ENCODE measurements at regions not wholly inside any gene's neighbourhood (a gene's known extent, or its start where the extent isn't known, plus 50 kb on each side); places are given as distances from the start of the nearest gene placed in this dataset.

GRCh38 chr12:105575235-105575634 lies 244.7 kb downstream of the C12orf75 start:
- Histone ChIP-seq H3K4me3 (ENCODE audit: low read length) (no peak overlapping the region), H4K20me1 (ENCODE audit: insufficient read depth, low read depth, low read length) (no peaks in the 10 kb centered on the region), H3K4me1 (ENCODE audit: low read length) (no peaks in the 10 kb centered on the region), H3K27ac (ENCODE audit: low read length) (no peak overlapping the region), H3K9me3 (ENCODE audit: low read length) (no peaks in the 10 kb centered on the region), H3K9ac (ENCODE audit: low read length) (no peak overlapping the region), H3K79me2 (ENCODE audit: low read length) (no peaks in the 10 kb centered on the region), H3K9me2 (replicated peaks; ENCODE audit: insufficient read depth, low read length) (no peaks in the 10 kb centered on the region), H3K4me2 (ENCODE audit: low read depth, low read length, poor library complexity, severe bottlenecking) (no peak overlapping the region), H2AFZ (ENCODE audit: low read length) (no peak overlapping the region), H3K36me3 (ENCODE audit: insufficient read depth, low read length) (no peaks in the 10 kb centered on the region), H3K27me3 (ENCODE audit: low read length) (no peaks in the 10 kb centered on the region)
- DNase-seq, result no peak

GRCh38 chr12:105576261-105576660 lies 245.8 kb downstream of the C12orf75 start:
- Histone ChIP-seq H2AFZ (ENCODE audit: low read length) (no peak overlapping the region), H3K4me3 (ENCODE audit: low read length) (no peak overlapping the region), H3K27me3 (ENCODE audit: low read length) (no peaks in the 10 kb centered on the region), H3K4me2 (ENCODE audit: low read depth, low read length, poor library complexity, severe bottlenecking) (no peak overlapping the region), H3K79me2 (ENCODE audit: low read length) (no peaks in the 10 kb centered on the region), H3K9me2 (replicated peaks; ENCODE audit: insufficient read depth, low read length) (no peaks in the 10 kb centered on the region), H3K4me1 (ENCODE audit: low read length) (no peaks in the 10 kb centered on the region), H3K27ac (ENCODE audit: low read length) (no peak overlapping the region), H3K9ac (ENCODE audit: low read length) (no peak overlapping the region), H3K9me3 (ENCODE audit: low read length) (no peaks in the 10 kb centered on the region), H4K20me1 (ENCODE audit: insufficient read depth, low read depth, low read length) (no peaks in the 10 kb centered on the region), H3K36me3 (ENCODE audit: insufficient read depth, low read length) (no peaks in the 10 kb centered on the region)
- no peak for DNase-seq

- H4K20me1 ChIP-seq (ENCODE audit: insufficient read depth, low read depth, low read length), result no peaks in the 10 kb centered on the region
- no peaks in the 10 kb centered on the region for H3K4me1 ChIP-seq (ENCODE audit: low read length)
- DNase-seq, result no peak
- H3K9ac ChIP-seq (ENCODE audit: low read length), result no peak overlapping the region
- H3K27me3 ChIP-seq (ENCODE audit: low read length), result no peaks in the 10 kb centered on the region
- H3K9me3 ChIP-seq (ENCODE audit: low read length), result no peaks in the 10 kb centered on the region
- no peak overlapping the region for H3K4me2 ChIP-seq (ENCODE audit: low read depth, low read length, poor library complexity, severe bottlenecking)
- H3K9me2 ChIP-seq (replicated peaks; ENCODE audit: insufficient read depth, low read length), result no peaks in the 10 kb centered on the region
- H3K27ac ChIP-seq (ENCODE audit: low read length), result no peak overlapping the region
- no peaks in the 10 kb centered on the region for H3K79me2 ChIP-seq (ENCODE audit: low read length)
- H3K4me3 ChIP-seq (ENCODE audit: low read length), result no peak overlapping the region
- no peak overlapping the region for H2AFZ ChIP-seq (ENCODE audit: low read length)
- no peaks in the 10 kb centered on the region for H3K36me3 ChIP-seq (ENCODE audit: insufficient read depth, low read length)
Measured at GRCh38 chr12:105580821-105581352, 250.4 kb downstream of the C12orf75 start.

GRCh38 chr12:105581420-105581819 lies 250.9 kb downstream of the C12orf75 start:
- Histone ChIP-seq H4K20me1 (ENCODE audit: insufficient read depth, low read depth, low read length) (no peaks in the 10 kb centered on the region), H3K27me3 (ENCODE audit: low read length) (no peaks in the 10 kb centered on the region), H3K4me3 (ENCODE audit: low read length) (no peak overlapping the region), H3K9ac (ENCODE audit: low read length) (no peak overlapping the region), H3K27ac (ENCODE audit: low read length) (no peak overlapping the region), H3K9me2 (replicated peaks; ENCODE audit: insufficient read depth, low read length) (no peaks in the 10 kb centered on the region), H3K9me3 (ENCODE audit: low read length) (no peaks in the 10 kb centered on the region), H3K36me3 (ENCODE audit: insufficient read depth, low read length) (no peaks in the 10 kb centered on the region), H2AFZ (ENCODE audit: low read length) (no peak overlapping the region), H3K4me2 (ENCODE audit: low read depth, low read length, poor library complexity, severe bottlenecking) (no peak overlapping the region), H3K79me2 (ENCODE audit: low read length) (no peaks in the 10 kb centered on the region), H3K4me1 (ENCODE audit: low read length) (no peaks in the 10 kb centered on the region)
- DNase-seq, result no peak

- Histone ChIP-seq H3K9ac (ENCODE audit: low read length) (no peak overlapping the region), H3K4me2 (ENCODE audit: low read depth, low read length, poor library complexity, severe bottlenecking) (no peak overlapping the region), H3K27me3 (ENCODE audit: low read length) (no peaks in the 10 kb centered on the region), H2AFZ (ENCODE audit: low read length) (no peak overlapping the region), H4K20me1 (ENCODE audit: insufficient read depth, low read depth, low read length) (no peaks in the 10 kb centered on the region), H3K4me1 (ENCODE audit: low read length) (no peaks in the 10 kb centered on the region), H3K4me3 (ENCODE audit: low read length) (no peak overlapping the region), H3K27ac (ENCODE audit: low read length) (no peak overlapping the region), H3K36me3 (ENCODE audit: insufficient read depth, low read length) (no peaks in the 10 kb centered on the region), H3K79me2 (ENCODE audit: low read length) (no peaks in the 10 kb centered on the region), H3K9me2 (replicated peaks; ENCODE audit: insufficient read depth, low read length) (no peaks in the 10 kb centered on the region), H3K9me3 (ENCODE audit: low read length) (no peaks in the 10 kb centered on the region)
- no peak for DNase-seq
Measured at GRCh38 chr12:105585107-105585506, 254.6 kb downstream of the C12orf75 start.

- Histone ChIP-seq H3K4me1 (ENCODE audit: low read length) (no peaks in the 10 kb centered on the region), H3K27me3 (ENCODE audit: low read length) (no peaks in the 10 kb centered on the region), H2AFZ (ENCODE audit: low read length) (no peak overlapping the region), H3K4me2 (ENCODE audit: low read depth, low read length, poor library complexity, severe bottlenecking) (no peak overlapping the region), H3K9me2 (replicated peaks; ENCODE audit: insufficient read depth, low read length) (no peaks in the 10 kb centered on the region), H4K20me1 (ENCODE audit: insufficient read depth, low read depth, low read length) (no peaks in the 10 kb centered on the region), H3K9ac (ENCODE audit: low read length) (no peak overlapping the region), H3K79me2 (ENCODE audit: low read length) (no peaks in the 10 kb centered on the region), H3K4me3 (ENCODE audit: low read length) (no peak overlapping the region), H3K9me3 (ENCODE audit: low read length) (no peaks in the 10 kb centered on the region), H3K27ac (ENCODE audit: low read length) (no peak overlapping the region), H3K36me3 (ENCODE audit: insufficient read depth, low read length) (no peaks in the 10 kb centered on the region)
- no peak for DNase-seq
Measured at GRCh38 chr12:105587237-105587636, 256.7 kb downstream of the C12orf75 start.

GRCh38 chr12:105588106-105588505 lies 257.6 kb downstream of the C12orf75 start:
- no peak for DNase-seq
- no peak overlapping the region for H3K9ac ChIP-seq (ENCODE audit: low read length)
- H3K79me2 ChIP-seq (ENCODE audit: low read length), result no peaks in the 10 kb centered on the region
- no peaks in the 10 kb centered on the region for H3K4me1 ChIP-seq (ENCODE audit: low read length)
- no peaks in the 10 kb centered on the region for H3K36me3 ChIP-seq (ENCODE audit: insufficient read depth, low read length)
- no peak overlapping the region for H3K4me3 ChIP-seq (ENCODE audit: low read length)
- no peak overlapping the region for H2AFZ ChIP-seq (ENCODE audit: low read length)
- H3K4me2 ChIP-seq (ENCODE audit: low read depth, low read length, poor library complexity, severe bottlenecking), result no peak overlapping the region
- no peaks in the 10 kb centered on the region for H3K27me3 ChIP-seq (ENCODE audit: low read length)
- H3K9me3 ChIP-seq (ENCODE audit: low read length), result no peaks in the 10 kb centered on the region
- no peaks in the 10 kb centered on the region for H3K9me2 ChIP-seq (replicated peaks; ENCODE audit: insufficient read depth, low read length)
- no peaks in the 10 kb centered on the region for H4K20me1 ChIP-seq (ENCODE audit: insufficient read depth, low read depth, low read length)
- no peak overlapping the region for H3K27ac ChIP-seq (ENCODE audit: low read length)

- no peak for DNase-seq
- no peak overlapping the region for H2AFZ ChIP-seq (ENCODE audit: low read length)
- H3K27ac ChIP-seq (ENCODE audit: low read length), result no peak overlapping the region
- H3K79me2 ChIP-seq (ENCODE audit: low read length), result no peaks in the 10 kb centered on the region
- no peak overlapping the region for H3K4me2 ChIP-seq (ENCODE audit: low read depth, low read length, poor library complexity, severe bottlenecking)
- no peaks in the 10 kb centered on the region for H3K27me3 ChIP-seq (ENCODE audit: low read length)
- no peak overlapping the region for H3K4me3 ChIP-seq (ENCODE audit: low read length)
- H3K4me1 ChIP-seq (ENCODE audit: low read length), result peaks cover under 1% of the 10 kb centered on the region; the same call in 1 of the 2 replicates
- no peaks in the 10 kb centered on the region for H3K9me3 ChIP-seq (ENCODE audit: low read length)
- no peaks in the 10 kb centered on the region for H3K9me2 ChIP-seq (replicated peaks; ENCODE audit: insufficient read depth, low read length)
- no peak overlapping the region for H3K9ac ChIP-seq (ENCODE audit: low read length)
- H3K36me3 ChIP-seq (ENCODE audit: insufficient read depth, low read length), result no peaks in the 10 kb centered on the region
- H4K20me1 ChIP-seq (ENCODE audit: insufficient read depth, low read depth, low read length), result no peaks in the 10 kb centered on the region
Measured at GRCh38 chr12:105590571-105590970, 260.1 kb downstream of the C12orf75 start.

GRCh38 chr12:105595440-105595839 lies 264.9 kb downstream of the C12orf75 start:
- H3K4me3 ChIP-seq (ENCODE audit: low read length), result no peak overlapping the region
- no peaks in the 10 kb centered on the region for H3K9me3 ChIP-seq (ENCODE audit: low read length)
- no peak overlapping the region for H3K4me2 ChIP-seq (ENCODE audit: low read depth, low read length, poor library complexity, severe bottlenecking)
- no peaks in the 10 kb centered on the region for H3K9me2 ChIP-seq (replicated peaks; ENCODE audit: insufficient read depth, low read length)
- peaks cover 21% of the 10 kb centered on the region for H3K4me1 ChIP-seq (ENCODE audit: low read length)
- H4K20me1 ChIP-seq (ENCODE audit: insufficient read depth, low read depth, low read length), result no peaks in the 10 kb centered on the region
- no peak overlapping the region for H3K9ac ChIP-seq (ENCODE audit: low read length)
- DNase-seq, result no peak
- no peak overlapping the region for H2AFZ ChIP-seq (ENCODE audit: low read length)
- no peaks in the 10 kb centered on the region for H3K79me2 ChIP-seq (ENCODE audit: low read length)
- H3K27me3 ChIP-seq (ENCODE audit: low read length), result no peaks in the 10 kb centered on the region
- no peaks in the 10 kb centered on the region for H3K36me3 ChIP-seq (ENCODE audit: insufficient read depth, low read length)
- H3K27ac ChIP-seq (ENCODE audit: low read length), result no peak overlapping the region

Measured in Karpas-422 (cell line).